WERI-Rb-1 (cell line): ENCODE measurements at regions not wholly inside any gene's neighbourhood (a gene's known extent, or its start where the extent isn't known, plus 50 kb on each side); places are given as distances from the start of the nearest gene placed in this dataset.

ENCODE experiments used
- DNase-seq: peaks from one replicate; pipeline ENCODE4 v3.0.0-alpha.2; 2020
- H3K27ac ChIP-seq: fragments of 250-450 bp; sonication (Bioruptor Pico); 2 replicates; pipeline ENCODE4 v1.5.1; 2020; ENCODE audit warnings: mild to moderate bottlenecking, moderate library complexity
- H3K27me3 ChIP-seq: fragments of 250-450 bp; sonication (Bioruptor Pico); 2 replicates; pipeline ENCODE4 v1.5.1; 2021; ENCODE audit warnings: mild to moderate bottlenecking, low read depth, moderate library complexity; ENCODE audit not compliant: insufficient read depth, severe bottlenecking
- H3K36me3 ChIP-seq: fragments of 250-450 bp; sonication (Bioruptor Pico); 2 replicates; pipeline ENCODE4 v1.5.1; 2020; ENCODE audit warnings: mild to moderate bottlenecking, moderate library complexity
- H3K4me3 ChIP-seq: 2 replicates; pipeline ENCODE4 v1.5.1; 2011; ENCODE audit warnings: low read depth, mild to moderate bottlenecking, control low read depth, low read length
- H3K9me3 ChIP-seq: fragments of 250-450 bp; sonication (Bioruptor Pico); 2 replicates; pipeline ENCODE4 v1.5.1; 2021; ENCODE audit warnings: mild to moderate bottlenecking, moderate library complexity; ENCODE audit not compliant: severe bottlenecking
- CTCF ChIP-seq: IDR thresholded peaks from 2 replicates; pipeline ENCODE4 v1.5.1; 2011; ENCODE audit warnings: low read depth, mild to moderate bottlenecking, control low read depth, inconsistent platforms, low read length

- Histone ChIP-seq H3K36me3 (no peaks in the 10 kb centered on the region), H3K27me3 (no peaks in the 10 kb centered on the region), H3K4me3 (no peak overlapping the region), H3K9me3 (no peaks in the 10 kb centered on the region), H3K27ac (no peak overlapping the region)
- no peak for DNase-seq
- no peak for TF ChIP-seq CTCF
These were observed 245.3 kb downstream of the TSN start for GRCh38 chr2:122000556-122001340.

- H3K27me3 ChIP-seq = no peaks in the 10 kb centered on the region
- H3K36me3 ChIP-seq = no peaks in the 10 kb centered on the region
- no peak for TF ChIP-seq CTCF
- H3K27ac ChIP-seq = no peak overlapping the region
- no peaks in the 10 kb centered on the region for H3K9me3 ChIP-seq
- no peak overlapping the region for H3K4me3 ChIP-seq
- no peak for DNase-seq
These were observed 246.0 kb downstream of the TSN start for GRCh38 chr2:122001441-122001874.

GRCh38 chr2:122003196-122003940 lies 247.9 kb downstream of the TSN start:
- Histone ChIP-seq H3K36me3 (no peaks in the 10 kb centered on the region), H3K4me3 (no peak overlapping the region), H3K27ac (no peak overlapping the region; the same call in 1 of the 2 replicates), H3K27me3 (no peaks in the 10 kb centered on the region), H3K9me3 (no peaks in the 10 kb centered on the region)
- DNase-seq = peak; percentile 16
- TF ChIP-seq CTCF = no peak

- H3K9me3 ChIP-seq = no peaks in the 10 kb centered on the region
- H3K27me3 ChIP-seq = no peaks in the 10 kb centered on the region
- H3K36me3 ChIP-seq = no peaks in the 10 kb centered on the region
- no peak for DNase-seq
- H3K4me3 ChIP-seq = no peak overlapping the region
- TF ChIP-seq CTCF = no peak
- no peak overlapping the region for H3K27ac ChIP-seq
These were observed 251.7 kb downstream of the TSN start for GRCh38 chr2:122007126-122007525.

- no peak overlapping the region for H3K4me3 ChIP-seq
- no peak overlapping the region for H3K27ac ChIP-seq
- no peaks in the 10 kb centered on the region for H3K27me3 ChIP-seq
- no peaks in the 10 kb centered on the region for H3K9me3 ChIP-seq
- no peak for DNase-seq
- no peak for TF ChIP-seq CTCF
- no peaks in the 10 kb centered on the region for H3K36me3 ChIP-seq
These were observed 252.1 kb downstream of the TSN start for GRCh38 chr2:122007577-122007976.
